Fibroblast of the aortic adventitia (primary cell): ENCODE measurements at regions not wholly inside any gene's neighbourhood (a gene's known extent, or its start where the extent isn't known, plus 50 kb on each side); places are given as distances from the start of the nearest gene placed in this dataset.

Source experiments
- DNase-seq: peaks from one replicate; pipeline ENCODE4 v3.0.0-alpha.2; 2010; ENCODE audit warnings: low read depth
- H3K4me3 ChIP-seq: 2 replicates; pipeline ENCODE4 v1.5.1; 2011; ENCODE audit warnings: low read depth, mild to moderate bottlenecking, control low read depth, low read length, moderate library complexity
- TF ChIP-seq, protein P1 (sequence below): IDR thresholded peaks from 2 replicates; pipeline ENCODE4 v1.5.1; 2011; ENCODE audit warnings: mild to moderate bottlenecking, low read length, control low read depth, inconsistent platforms; ENCODE audit not compliant: insufficient read depth

DNA sequence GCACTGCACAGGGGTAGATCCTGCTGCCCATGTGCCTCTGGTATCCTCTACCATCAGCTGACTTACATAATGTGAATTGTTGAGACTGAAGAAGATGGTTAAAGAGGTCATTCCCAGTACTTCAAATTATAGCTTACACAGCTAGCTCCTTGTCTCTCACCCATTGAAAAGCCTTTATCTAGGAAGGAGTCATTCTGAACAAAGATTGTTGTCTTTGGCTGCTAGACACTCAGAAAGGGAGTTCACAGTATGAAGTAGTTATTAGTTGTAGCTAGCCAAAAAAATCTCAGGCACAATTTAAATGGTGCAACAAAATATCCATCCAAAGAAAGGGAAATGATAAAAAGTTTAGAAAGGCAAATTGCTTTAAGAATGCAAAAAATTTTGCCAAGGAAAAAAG, 102.0 kb upstream of the NREP start:
- peak; percentile 94 for DNase-seq
- no peak overlapping the region for H3K4me3 ChIP-seq
- TF ChIP-seq, protein P1, sequence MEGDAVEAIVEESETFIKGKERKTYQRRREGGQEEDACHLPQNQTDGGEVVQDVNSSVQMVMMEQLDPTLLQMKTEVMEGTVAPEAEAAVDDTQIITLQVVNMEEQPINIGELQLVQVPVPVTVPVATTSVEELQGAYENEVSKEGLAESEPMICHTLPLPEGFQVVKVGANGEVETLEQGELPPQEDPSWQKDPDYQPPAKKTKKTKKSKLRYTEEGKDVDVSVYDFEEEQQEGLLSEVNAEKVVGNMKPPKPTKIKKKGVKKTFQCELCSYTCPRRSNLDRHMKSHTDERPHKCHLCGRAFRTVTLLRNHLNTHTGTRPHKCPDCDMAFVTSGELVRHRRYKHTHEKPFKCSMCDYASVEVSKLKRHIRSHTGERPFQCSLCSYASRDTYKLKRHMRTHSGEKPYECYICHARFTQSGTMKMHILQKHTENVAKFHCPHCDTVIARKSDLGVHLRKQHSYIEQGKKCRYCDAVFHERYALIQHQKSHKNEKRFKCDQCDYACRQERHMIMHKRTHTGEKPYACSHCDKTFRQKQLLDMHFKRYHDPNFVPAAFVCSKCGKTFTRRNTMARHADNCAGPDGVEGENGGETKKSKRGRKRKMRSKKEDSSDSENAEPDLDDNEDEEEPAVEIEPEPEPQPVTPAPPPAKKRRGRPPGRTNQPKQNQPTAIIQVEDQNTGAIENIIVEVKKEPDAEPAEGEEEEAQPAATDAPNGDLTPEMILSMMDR: no peak

DNA sequence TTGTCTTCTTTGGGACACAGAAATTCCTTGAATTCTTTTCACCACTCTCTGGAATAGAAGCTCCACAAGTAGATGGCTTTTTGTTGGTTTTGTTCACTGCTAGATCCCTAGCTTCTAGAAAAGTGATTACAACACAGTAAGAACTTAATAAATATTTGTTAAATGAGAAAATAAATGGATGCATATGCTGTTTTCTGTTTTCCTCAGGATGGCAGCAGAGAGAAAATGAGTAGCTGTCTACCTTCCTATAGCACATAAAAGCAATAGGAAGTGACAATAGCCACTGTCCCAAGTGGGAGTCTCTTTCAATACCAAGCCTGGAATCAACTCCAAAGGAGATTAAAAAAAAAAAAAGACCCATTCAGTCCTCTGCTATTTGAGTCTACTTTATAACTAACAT, 100.6 kb upstream of the NREP start:
- no peak overlapping the region for H3K4me3 ChIP-seq
- TF ChIP-seq, protein P1: no peak
- no peak for DNase-seq

DNA sequence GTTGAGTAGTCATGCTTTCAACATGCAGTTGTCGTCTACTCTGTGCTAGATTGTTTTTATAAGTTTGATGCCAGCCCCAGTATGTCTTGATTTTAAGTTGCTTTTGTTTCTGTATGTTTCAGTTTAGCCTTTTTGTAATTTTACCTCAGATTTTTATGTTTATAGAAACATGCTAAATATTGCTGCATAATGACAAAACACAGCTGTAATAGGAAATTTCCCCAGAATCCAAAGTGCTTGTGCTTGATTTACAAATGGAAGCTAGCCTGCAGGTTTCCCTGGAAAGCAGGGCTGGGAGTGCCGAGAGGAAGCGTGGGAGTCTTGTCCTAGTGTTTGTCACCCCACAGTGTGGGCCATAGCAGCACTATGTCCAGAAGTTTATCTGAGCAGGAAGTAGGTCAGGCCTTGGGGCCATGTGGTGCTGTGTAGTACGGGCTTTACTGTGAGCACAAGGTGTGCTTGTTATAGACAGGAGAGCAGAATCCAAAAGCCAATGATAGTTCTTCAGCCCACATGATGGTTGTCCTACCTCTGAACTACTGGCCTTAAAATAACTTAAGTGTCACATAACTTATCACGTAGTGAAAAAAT, 100.0 kb upstream of the NREP start:
- H3K4me3 ChIP-seq: no peak overlapping the region
- TF ChIP-seq, protein P1: no peak

DNA sequence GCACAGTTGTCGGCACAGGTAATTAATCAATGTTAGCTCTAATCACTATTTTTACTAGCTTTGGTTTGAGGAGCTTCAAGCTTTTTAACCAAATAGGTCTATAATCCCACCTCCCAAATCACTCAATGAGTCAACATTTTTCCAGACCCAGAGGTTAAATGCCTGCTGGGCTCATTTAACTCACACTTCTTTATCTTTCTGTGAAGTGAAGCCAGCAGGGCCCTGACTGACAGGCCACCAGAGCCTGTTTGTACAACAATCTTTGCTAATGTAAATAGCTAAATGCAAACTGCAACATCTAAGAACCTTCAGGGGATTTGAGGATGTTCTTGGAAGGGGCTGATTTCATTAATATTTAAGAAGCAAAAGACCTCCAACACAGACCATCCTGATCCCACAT, 98.4 kb upstream of the NREP start:
- TF ChIP-seq, protein P1: no peak
- no peak overlapping the region for H3K4me3 ChIP-seq
- DNase-seq: no peak

More for the DNA sequence above, 100.0 kb upstream of the NREP start:
- DNase-seq: no peak

DNA sequence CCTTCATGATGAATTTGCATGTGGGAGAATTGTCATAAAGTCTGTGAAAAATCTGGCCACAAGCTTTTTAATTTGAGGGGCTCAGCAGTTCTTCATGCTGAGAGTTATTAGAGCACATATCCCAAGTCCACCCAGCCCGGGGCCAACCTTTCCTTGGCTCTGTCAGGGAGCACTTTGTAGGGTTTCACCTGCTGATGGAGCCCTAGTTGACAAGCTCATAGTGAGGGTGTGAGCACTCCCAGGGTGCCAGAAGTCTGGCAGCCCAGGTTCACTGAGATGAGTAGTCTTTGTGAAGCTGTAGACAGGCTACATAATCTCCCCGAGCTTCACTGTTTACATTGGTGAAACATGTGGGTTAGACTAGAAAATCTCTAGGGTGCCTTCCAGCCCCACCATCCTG, 97.2 kb upstream of the NREP start:
- H3K4me3 ChIP-seq: no peak overlapping the region
- DNase-seq: no peak
- TF ChIP-seq, protein P1: no peak

DNA sequence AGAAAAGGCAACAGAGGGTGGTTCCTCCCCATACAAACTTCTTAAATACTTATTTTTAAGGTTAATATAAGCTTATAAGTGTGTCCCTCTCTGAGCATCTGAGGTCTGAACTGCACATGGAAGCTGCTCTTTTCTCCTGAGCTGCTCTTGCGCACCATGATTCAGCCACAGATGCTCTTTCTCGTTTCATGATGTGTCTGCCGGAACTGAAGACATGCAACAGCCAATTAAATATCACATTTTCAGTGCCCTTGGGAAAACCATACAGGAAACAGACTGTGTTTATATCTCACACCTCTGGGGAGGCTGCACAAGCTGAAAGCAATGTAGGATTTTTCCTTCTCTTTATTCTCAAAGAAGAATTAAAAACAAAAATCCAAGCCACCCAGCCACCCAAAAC, 96.8 kb upstream of the NREP start:
- TF ChIP-seq, protein P1: no peak
- no peak overlapping the region for H3K4me3 ChIP-seq
- no peak for DNase-seq
